Fibroblast of peridontal ligament (primary cell): ENCODE measurements at regions not wholly inside any gene's neighbourhood (a gene's known extent, or its start where the extent isn't known, plus 50 kb on each side); places are given as distances from the start of the nearest gene placed in this dataset.
"Not testable (repeated sequence)": the region's sequence is repeated elsewhere in the genome, so short reads cannot be mapped to it uniquely, and the experiment has no call there.

Experiments
- DNase-seq: peaks from one replicate; pipeline ENCODE4 v3.0.0-alpha.2; 2010; ENCODE audit errors: extremely low read depth

- DNase-seq = no peak
These were observed 319.6 kb downstream of the PTTG2 start for GRCh38 chr4:38279650-38280322.

GRCh38 chr4:38280323-38280706 is 320.1 kb downstream of the PTTG2 start:
- DNase-seq = no peak

- DNase-seq = peak; percentile 49
These were observed 321.3 kb downstream of the PTTG2 start for GRCh38 chr4:38281371-38282071.

- no peak for DNase-seq
These were observed 323.5 kb downstream of the PTTG2 start for GRCh38 chr4:38283724-38284123.

GRCh38 chr4:38284294-38285030 is 324.3 kb downstream of the PTTG2 start:
- DNase-seq = peak; percentile 74

- no peak for DNase-seq
These were observed 327.1 kb downstream of the PTTG2 start for GRCh38 chr4:38287101-38287851.

- no peak for DNase-seq
These were observed 329.4 kb downstream of the PTTG2 start for GRCh38 chr4:38289553-38289952.

GRCh38 chr4:38290366-38290765 is 330.2 kb downstream of the PTTG2 start:
- peak; percentile 87 for DNase-seq

GRCh38 chr4:38290914-38291313 is 330.7 kb downstream of the PTTG2 start:
- DNase-seq = no peak

GRCh38 chr4:38292529-38292928 is 332.3 kb downstream of the PTTG2 start:
- no peak for DNase-seq

GRCh38 chr4:38294238-38294637 is 334.0 kb downstream of the PTTG2 start:
- DNase-seq = no peak

GRCh38 chr4:38297061-38297460 is 336.9 kb downstream of the PTTG2 start:
- DNase-seq = no peak

- no peak for DNase-seq
These were observed 338.9 kb downstream of the PTTG2 start for GRCh38 chr4:38298868-38299713.

GRCh38 chr4:38302910-38303309 is 342.7 kb downstream of the PTTG2 start:
- DNase-seq = no peak

GRCh38 chr4:38304460-38304859 is 344.3 kb downstream of the PTTG2 start:
- not testable (repeated sequence) for DNase-seq

GRCh38 chr4:38306482-38307071 is 346.4 kb downstream of the PTTG2 start:
- DNase-seq = no peak

- no peak for DNase-seq
These were observed 348.6 kb downstream of the PTTG2 start for GRCh38 chr4:38308728-38309311.

GRCh38 chr4:38309471-38309870 is 349.3 kb downstream of the PTTG2 start:
- DNase-seq = no peak

- peak; percentile 54 for DNase-seq
These were observed 350.3 kb downstream of the PTTG2 start for GRCh38 chr4:38310446-38311043.
